GM12875 (cell line): ENCODE measurements at regions not wholly inside any gene's neighbourhood (a gene's known extent, or its start where the extent isn't known, plus 50 kb on each side); places are given as distances from the start of the nearest gene placed in this dataset.

Experiments used
- H3K4me3 ChIP-seq: one replicate; pipeline ENCODE4 v1.5.1; 2011; ENCODE audit warnings: low read depth, low read length, control low read depth
- CTCF ChIP-seq: IDR thresholded peaks from 2 replicates; pipeline ENCODE4 v1.5.1; 2011; ENCODE audit warnings: low read depth, mild to moderate bottlenecking, control low read depth, inconsistent platforms, low read length, moderate library complexity, borderline replicate concordance; ENCODE audit not compliant: insufficient read depth

GRCh38 chr10:80971461-80971860 is 433.8 kb downstream of the SH2D4B start:
- no peak overlapping the region for H3K4me3 ChIP-seq
- TF ChIP-seq CTCF = no peak

GRCh38 chr10:80976658-80977057 is 439.0 kb downstream of the SH2D4B start:
- no peak overlapping the region for H3K4me3 ChIP-seq
- no peak for TF ChIP-seq CTCF

GRCh38 chr10:80985102-80985501 is 447.4 kb downstream of the SH2D4B start:
- no peak overlapping the region for H3K4me3 ChIP-seq
- no peak for TF ChIP-seq CTCF

GRCh38 chr10:80986596-80986995 is 448.9 kb downstream of the SH2D4B start:
- H3K4me3 ChIP-seq = no peak overlapping the region
- no peak for TF ChIP-seq CTCF

GRCh38 chr10:80988755-80989154 is 451.1 kb downstream of the SH2D4B start:
- no peak for TF ChIP-seq CTCF

GRCh38 chr10:80996615-80997193 is 459.0 kb downstream of the SH2D4B start:
- no peak overlapping the region for H3K4me3 ChIP-seq
- no peak for TF ChIP-seq CTCF

More at GRCh38 chr10:80988755-80989154, 451.1 kb downstream of the SH2D4B start:
- H3K4me3 ChIP-seq = no peak overlapping the region

GRCh38 chr10:81000781-81001180 is 463.1 kb downstream of the SH2D4B start:
- TF ChIP-seq CTCF = no peak
- no peak overlapping the region for H3K4me3 ChIP-seq
